ENCODE measurements at regions not wholly inside any gene's neighbourhood (a gene's known extent, or its start where the extent isn't known, plus 50 kb on each side); places are given as distances from the start of the nearest gene placed in this dataset.

DNA sequence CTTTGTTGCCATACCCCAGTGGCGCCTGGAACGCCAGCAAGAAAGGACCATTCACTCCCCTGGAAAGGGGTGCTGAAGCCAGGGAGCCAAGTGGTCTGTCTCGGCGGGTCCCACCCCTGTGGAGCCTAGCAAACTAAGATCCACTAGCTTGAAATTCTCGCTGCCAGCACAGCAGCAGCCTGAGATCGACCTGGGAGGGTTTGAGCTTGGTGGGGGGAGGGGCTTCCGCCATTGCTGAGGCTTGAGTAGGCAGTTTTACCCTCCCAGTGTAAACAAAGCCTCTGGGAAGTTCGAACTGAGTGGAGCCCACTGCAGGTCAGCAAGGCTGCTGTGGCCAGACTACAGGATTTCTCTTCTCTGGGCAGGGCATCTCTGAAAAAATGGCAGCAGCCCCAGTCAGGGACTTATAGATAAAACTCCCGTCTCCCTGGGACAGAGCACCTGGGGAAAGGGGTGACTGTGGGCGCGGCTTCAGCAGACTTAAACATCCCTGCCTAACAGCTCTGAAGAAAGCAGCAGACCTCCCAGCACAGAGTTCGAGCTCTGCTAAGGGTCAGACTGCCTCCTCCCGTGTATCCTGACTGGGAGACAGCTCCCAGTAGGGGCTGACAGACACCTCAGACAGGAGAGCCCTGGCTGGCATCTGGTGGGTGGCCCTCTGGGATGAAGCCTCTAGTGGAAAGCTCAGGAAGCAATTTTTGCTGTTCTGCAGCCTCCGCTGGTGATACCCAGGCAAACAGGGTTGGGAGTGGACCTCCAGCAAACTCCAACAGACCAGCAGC is 281.1 kb upstream of the SP4 start:
- DNase-seq (ENCODE audit: low spot score), result no peak

DNA sequence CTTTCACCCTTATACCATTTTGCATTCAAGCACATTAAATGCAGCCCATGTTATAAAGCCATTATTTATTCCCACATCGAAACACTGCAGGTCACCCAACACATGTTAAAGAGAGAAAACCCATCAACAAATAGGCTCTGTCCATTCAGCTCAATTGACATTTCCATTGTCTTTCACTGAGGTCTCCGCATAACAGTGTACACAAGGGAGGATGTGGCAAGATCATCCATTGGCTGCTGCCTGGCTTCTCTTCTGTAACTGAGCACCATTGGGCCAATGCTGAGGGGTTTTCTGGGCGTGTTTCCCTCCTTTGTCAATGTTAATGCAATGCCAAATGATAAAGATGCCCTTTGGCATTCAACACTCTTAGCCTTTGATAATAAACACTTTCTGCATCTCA is 278.1 kb upstream of the SP4 start:
- DNase-seq (ENCODE audit: low spot score), result no peak

- no peak for DNase-seq (ENCODE audit: low spot score)
Observed at GRCh38 chr7:21154614-21155013, 273.3 kb upstream of the SP4 start.

DNA sequence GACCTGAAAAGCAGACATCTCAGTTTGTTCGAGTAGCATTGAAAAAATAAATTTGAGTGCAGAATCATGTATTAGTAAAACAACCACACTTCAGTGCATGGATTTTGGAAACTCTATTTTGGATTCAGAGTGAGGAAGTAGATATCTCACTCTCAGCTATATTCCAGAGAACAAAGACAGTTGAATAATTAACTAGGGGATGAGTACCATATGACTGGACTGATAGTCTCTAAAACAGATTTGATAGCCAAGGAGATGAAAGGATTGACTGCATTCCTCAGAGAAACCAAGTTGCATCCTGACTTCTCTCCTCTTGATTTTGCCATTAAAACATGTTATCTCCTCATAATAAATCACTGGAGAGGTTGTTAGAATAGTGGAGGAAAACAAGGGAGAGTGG is 268.4 kb upstream of the SP4 start:
- no peak for DNase-seq (ENCODE audit: low spot score)

GRCh38 chr7:21160401-21160800 is 267.5 kb upstream of the SP4 start:
- DNase-seq (ENCODE audit: low spot score), result no peak

DNA sequence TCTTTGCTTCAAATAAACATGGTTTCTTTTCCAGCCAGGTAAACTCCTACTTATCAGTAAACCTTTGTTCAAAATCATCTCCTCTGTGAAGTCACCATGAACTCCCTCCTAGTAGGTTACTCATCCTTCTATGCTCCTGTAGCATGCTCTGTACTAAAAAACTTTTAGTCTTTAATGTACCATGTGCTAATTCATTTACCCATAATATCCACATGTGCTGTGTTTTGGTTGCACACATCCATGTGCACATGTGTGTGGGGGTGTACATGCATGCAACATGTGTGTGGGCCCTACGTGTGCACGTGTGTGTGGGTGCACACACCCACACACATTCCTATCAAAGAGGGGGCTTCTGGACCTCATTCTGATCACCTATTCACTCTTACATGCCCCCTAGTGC is 259.9 kb upstream of the SP4 start:
- DNase-seq (ENCODE audit: low spot score), result no peak

DNA sequence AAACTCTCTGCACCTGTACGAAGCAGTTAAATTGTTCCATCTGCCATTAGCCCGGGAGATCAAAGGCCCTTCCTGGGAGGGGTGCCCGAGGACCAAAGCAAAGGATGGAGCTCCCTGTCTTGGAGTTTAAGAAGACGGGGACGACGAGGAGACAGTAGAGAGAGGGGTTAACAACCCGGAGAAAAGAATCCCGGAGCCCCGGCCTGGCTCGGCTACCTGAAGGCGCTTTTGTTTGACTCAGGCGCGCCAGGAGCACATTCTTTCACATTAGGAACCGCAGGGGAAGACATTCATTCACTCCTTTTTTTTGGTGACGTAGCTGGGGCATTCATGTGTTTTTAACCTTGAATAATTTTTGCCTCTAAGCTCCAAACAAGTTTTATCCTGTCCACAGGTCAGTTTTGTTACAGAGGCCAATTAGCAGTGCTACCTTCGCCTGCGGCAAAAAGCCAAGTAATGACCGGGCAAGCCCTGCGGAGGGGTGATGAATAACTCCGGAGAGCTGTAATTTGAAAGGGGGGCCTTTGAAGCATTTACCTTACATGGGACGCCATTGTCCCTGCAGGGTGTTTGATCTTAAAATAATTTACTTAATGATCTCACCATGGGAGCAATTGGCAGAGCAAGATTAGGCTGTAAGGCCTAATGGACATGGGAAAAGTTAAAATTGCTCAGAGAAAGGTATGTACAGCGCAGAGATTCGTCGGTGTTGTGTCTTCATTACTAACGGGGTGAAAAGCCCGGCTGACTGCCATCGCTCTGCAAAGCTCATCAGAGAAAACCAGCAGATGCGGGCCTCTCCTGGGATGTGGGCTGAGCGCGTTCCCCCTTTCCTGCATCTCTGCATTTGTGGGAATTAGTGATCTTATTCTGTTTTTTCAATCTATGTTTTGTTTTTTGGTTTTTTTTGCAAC is 258.0 kb upstream of the SP4 start:
- no peak for DNase-seq (ENCODE audit: low spot score)

DNA sequence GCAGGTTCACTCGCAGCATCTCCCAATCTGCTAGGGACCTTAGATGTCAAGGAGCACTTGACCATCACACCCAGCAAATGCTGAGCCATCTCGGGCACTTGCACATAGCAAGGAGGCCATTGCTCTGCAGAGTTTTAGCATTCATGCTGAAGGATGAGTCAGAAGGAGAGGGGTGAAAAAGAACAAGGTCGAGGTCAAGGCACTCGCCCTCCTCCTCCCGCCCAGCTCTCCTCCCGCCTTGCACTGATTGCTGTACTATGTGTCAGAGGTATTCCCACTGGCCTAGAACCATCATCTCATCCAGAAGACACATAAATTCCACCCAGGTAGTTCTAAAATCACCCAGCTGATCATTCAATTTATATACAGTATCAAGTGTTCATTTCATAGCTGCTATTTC is 255.1 kb upstream of the SP4 start:
- no peak for DNase-seq (ENCODE audit: low spot score)

GRCh38 chr7:21173436-21173835 is 254.4 kb upstream of the SP4 start:
- no peak for DNase-seq (ENCODE audit: low spot score)

DNA sequence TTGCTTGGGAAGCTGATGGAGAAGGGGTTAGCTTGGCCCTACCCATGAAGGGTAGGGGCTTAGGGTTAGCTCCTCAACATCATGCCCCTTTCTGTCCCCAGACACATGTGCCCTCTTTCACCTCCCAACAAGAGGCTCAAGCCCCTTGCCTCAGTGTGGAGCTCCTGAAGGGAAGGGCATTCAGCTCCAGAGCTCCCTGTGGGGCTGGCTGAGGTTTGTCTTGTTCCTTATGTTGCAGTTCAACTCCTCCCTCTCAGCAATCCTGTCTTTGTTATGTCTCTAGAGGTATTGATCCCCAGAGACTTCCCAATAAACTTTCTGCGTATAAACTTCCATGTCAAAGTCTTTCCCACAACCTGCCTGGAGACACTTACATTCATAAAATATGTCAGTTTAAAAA is 252.2 kb upstream of the SP4 start:
- no peak for DNase-seq (ENCODE audit: low spot score)

DNA sequence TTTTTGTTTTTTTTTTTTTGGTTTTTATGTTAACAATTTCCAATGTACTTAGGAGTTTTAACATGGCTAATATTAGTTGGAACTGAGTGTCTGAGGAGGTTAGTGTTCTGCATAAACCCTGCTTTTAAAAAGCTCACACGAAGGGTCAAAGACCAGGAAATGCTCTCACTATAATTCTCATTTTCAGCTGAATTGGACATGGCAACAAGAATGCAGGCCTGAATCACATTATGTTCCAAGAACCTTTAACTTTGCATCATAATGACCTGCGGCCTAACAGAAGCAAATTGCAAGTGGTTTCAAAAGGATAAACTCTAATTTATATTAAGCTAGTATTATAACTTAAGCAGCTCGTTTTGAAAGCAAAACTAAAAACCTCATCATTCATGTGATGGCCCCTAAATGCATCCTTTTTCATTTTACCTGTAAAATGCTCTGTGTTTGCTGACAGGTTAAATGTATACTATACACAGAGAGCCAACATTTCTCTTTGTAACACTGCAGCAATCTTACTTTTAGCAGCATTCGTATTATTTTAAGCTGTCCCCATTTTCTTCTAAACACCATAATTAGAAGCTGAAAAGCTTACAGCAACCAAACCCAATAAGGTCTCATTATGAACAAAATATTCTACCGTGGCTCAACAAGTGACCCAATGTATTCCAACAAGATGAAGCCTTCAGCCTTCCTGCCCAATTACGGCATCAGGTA is 242.8 kb upstream of the SP4 start:
- DNase-seq (ENCODE audit: low spot score), result no peak

- no peak for DNase-seq (ENCODE audit: low spot score)
Observed at GRCh38 chr7:21185653-21186265, 242.1 kb upstream of the SP4 start.

GRCh38 chr7:21191321-21192073 is 236.4 kb upstream of the SP4 start:
- no peak for DNase-seq (ENCODE audit: low spot score)

- no peak for DNase-seq (ENCODE audit: low spot score)
Observed at GRCh38 chr7:21192657-21193056, 235.2 kb upstream of the SP4 start.

DNA sequence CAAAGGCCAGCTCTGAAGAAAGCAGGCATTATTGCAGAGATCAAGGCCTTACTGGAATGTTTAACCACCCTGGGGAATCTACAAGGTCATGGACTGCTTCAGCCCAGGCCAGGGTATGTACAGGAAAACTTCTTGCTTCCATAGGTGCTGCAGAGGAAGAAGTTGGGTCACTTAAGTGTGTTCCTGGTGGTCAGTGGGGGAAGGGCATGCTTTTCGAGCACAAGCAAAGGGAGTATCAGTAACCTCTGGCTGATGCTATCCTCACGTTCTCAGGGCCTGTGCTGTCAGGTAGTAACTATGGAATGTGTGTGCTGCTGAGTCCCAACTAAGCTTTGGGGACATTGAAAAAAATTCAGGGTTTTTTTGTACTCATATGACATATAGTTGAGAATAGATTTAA is 234.0 kb upstream of the SP4 start:
- no peak for DNase-seq (ENCODE audit: low spot score)

- DNase-seq (ENCODE audit: low spot score), result no peak
Observed at GRCh38 chr7:21194936-21195335, 232.9 kb upstream of the SP4 start.

- DNase-seq (ENCODE audit: low spot score), result no peak
Observed at GRCh38 chr7:21198921-21199320, 229.0 kb upstream of the SP4 start.

GRCh38 chr7:21200503-21200902 is 227.4 kb upstream of the SP4 start:
- DNase-seq (ENCODE audit: low spot score), result no peak

GRCh38 chr7:21214657-21215056 is 213.2 kb upstream of the SP4 start:
- DNase-seq (ENCODE audit: low spot score), result no peak

GRCh38 chr7:21215307-21215706 is 212.6 kb upstream of the SP4 start:
- no peak for DNase-seq (ENCODE audit: low spot score)

- DNase-seq (ENCODE audit: low spot score), result no peak
Observed at GRCh38 chr7:21217365-21217764, 210.5 kb upstream of the SP4 start.

DNA sequence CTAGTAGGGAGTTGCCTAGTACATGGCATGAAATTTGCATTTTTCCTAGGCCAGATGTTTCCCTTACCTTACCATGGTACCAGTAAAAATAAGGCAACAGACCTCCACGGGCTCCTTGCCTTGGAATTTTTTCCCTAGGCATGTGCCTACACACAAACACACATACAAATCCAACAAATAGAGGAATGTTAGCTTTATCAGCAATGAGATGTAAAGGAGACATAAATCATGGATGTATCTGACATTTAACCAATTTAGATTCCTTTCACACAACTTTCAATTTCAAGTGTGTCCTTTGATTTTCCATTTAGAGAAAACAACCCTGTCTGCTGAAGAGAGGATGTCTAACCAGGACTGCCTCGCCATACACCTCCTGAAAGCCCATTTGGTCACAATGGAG is 209.7 kb upstream of the SP4 start:
- no peak for DNase-seq (ENCODE audit: low spot score)
